HG03460 (cell line): ENCODE measurements at regions not wholly inside any gene's neighbourhood (a gene's known extent, or its start where the extent isn't known, plus 50 kb on each side); places are given as distances from the start of the nearest gene placed in this dataset.
"Not testable (repeated sequence)": the region's sequence is repeated elsewhere in the genome, so short reads cannot be mapped to it uniquely, and the experiment has no call there.

Source experiments
- ATAC-seq: cut with Tn5 transposase; IDR thresholded peaks from one replicate; pipeline ENCODE4 v1.9.1; 2021; ENCODE audit not compliant: unreplicated experiment

GRCh38 chr17:27049104-27049784, 244.7 kb upstream of the WSB1 start:
- ATAC-seq: no peak

DNA sequence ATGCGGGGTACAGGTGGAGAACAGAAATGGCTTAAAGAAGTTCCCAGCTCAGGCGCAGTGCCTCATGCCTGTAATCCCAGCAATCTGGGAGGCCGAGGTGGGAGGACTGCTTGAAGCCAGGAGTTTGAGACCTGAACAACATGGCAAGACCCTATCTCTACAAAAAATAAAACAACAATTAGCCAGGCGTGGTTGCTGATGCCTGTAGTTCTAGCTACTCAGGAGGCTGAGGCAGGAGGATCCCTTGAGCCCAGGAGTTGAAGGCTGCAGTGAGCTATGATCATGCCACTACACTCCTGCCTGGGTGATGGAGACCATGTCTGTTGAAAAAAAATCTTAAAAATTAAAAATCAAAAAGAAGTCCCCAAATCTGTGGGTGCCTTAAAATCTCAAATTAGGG, 228.3 kb upstream of the WSB1 start:
- no peak for ATAC-seq

GRCh38 chr17:27066315-27066714, 227.6 kb upstream of the WSB1 start:
- no peak for ATAC-seq

DNA sequence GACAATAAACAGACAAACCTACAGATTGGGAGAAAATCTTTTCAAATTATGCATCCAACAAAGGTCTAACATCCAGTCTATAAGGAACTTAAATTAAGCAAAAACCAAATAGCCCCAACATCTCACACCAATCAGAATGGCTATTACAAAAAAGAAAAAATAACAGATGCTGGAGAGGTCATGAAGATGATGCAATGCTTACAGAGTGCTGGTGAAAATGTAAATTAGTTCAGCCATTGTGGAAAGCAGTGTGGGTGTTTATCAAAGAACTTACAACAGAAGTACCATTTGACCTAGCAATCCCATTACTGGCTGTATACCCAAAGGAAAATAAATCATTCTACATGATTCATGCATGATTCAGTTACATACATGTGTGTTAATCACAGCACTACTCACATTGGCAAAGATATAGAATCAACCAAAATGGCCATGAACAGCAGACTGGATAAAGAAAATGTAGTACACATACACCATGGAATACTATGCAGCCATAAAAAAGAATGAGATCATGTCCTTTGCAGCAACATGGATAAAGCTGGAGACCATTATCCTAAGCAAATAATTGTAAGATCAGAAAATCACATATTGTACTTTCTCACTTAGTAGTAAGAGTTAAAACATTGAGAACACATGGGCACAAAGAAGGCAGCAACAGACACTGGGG, 223.9 kb upstream of the WSB1 start:
- no peak for ATAC-seq

DNA sequence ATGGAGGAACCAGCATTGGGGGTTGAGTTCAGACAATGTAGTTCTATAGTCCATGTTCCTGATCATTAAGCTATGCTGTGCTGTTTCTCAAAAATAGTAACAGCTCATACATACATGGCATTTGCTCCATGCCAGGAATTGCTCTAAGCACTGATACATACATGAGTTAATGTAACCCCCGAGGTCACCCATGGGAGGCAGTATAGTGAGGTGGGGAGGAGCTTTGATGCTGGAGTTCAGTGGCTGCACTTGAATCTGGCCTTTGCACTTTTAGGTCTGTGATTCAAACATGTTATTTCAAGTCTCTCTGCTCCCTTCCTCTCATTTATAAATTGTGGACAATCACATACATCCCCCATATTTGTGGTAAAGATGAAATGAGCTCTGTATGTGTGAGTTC, 223.1 kb upstream of the WSB1 start:
- no peak for ATAC-seq

DNA sequence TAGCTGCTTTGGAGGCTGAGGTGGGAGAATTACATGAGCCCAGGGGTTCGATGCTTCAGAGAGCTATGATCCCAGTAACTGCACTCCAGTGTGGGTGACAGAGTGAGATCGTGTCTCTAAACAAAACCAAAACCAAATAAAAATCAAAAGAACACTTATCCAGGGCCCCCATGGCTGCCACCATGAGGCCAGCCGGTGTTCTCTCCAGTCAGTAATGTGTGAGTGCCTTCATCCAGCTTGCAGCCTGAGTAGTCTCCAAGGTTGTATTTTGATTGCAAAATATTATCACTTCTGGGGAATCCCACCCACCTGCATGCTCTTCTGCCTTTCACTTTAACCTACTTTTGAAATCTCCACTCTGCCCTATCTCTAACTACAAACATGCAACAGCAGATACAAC, 221.0 kb upstream of the WSB1 start:
- no peak for ATAC-seq

GRCh38 chr17:27076814-27077213, 217.1 kb upstream of the WSB1 start:
- ATAC-seq: no peak

DNA sequence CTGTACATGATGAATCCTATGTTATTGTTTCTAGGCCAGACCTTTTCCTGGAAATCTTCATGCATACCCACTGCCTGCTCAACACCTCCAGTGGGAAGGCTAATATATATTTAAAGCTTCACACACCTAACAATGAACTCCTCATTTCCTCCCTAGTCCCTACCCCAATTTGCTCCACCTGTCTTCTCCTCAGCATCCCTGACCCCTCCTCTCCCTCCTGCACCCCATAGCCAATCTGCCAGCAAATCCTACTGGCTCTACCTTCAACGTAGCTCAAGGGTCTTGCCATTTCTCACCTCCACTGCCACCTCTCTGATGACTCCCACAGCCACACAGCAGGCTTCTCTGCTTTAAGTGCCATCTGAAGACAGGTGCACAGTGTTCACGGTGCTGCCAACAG, 215.6 kb upstream of the WSB1 start:
- ATAC-seq: no peak

GRCh38 chr17:27079660-27080059, 214.3 kb upstream of the WSB1 start:
- ATAC-seq: no peak

DNA sequence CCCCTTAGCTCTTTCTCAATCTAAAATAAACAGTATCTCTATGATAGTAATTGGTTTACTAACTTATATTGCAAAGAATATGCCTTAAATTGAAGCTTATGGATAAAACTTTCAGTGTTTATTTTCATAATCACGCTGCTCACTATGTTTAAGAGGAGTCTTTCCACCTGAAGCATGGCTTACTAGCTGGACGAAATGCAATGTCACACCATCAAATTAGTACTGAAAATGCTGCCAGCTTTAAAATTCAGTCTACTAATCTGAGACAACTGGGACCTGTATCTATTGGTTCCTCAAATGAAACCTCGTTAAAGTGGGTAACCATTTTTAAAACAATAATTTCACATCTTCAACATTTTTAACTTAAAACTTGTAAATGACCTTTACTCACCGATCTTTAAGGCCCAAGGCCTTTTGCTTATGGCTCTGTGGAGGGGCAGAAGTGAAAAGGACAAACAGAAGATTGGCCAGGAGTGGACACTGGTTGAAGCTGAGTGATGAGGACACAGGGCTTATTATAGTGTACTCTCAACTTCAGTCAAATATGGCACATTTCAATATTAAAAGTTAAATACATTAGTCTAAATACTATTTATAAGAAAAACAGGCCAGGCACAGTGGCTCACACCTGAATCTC, 212.8 kb upstream of the WSB1 start:
- no peak for ATAC-seq

- ATAC-seq: no peak
These were observed 211.7 kb upstream of the WSB1 start for GRCh38 chr17:27082023-27082774.

- no peak for ATAC-seq
These were observed 211.1 kb upstream of the WSB1 start for GRCh38 chr17:27082775-27083154.

GRCh38 chr17:27083408-27084185, 210.3 kb upstream of the WSB1 start:
- ATAC-seq: no peak

- no peak for ATAC-seq
These were observed 208.4 kb upstream of the WSB1 start for GRCh38 chr17:27085517-27085916.

DNA sequence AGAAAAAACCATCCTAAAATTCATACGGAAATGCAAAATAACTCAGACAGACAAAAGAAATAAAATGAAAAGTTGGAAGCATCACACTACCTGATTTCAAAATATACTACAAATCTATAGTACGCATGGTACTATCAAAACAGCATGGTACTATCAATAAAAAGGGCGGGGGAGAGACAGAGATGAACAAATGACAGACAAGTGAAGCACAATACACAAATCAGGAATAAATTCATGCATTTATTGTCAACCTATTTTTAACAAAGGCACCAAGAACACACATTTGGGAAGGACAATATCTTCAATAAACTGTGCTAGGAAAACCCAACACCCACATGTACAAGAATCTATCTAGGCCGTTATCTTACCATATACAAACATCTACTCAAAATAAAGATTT, 207.4 kb upstream of the WSB1 start:
- no peak for ATAC-seq

DNA sequence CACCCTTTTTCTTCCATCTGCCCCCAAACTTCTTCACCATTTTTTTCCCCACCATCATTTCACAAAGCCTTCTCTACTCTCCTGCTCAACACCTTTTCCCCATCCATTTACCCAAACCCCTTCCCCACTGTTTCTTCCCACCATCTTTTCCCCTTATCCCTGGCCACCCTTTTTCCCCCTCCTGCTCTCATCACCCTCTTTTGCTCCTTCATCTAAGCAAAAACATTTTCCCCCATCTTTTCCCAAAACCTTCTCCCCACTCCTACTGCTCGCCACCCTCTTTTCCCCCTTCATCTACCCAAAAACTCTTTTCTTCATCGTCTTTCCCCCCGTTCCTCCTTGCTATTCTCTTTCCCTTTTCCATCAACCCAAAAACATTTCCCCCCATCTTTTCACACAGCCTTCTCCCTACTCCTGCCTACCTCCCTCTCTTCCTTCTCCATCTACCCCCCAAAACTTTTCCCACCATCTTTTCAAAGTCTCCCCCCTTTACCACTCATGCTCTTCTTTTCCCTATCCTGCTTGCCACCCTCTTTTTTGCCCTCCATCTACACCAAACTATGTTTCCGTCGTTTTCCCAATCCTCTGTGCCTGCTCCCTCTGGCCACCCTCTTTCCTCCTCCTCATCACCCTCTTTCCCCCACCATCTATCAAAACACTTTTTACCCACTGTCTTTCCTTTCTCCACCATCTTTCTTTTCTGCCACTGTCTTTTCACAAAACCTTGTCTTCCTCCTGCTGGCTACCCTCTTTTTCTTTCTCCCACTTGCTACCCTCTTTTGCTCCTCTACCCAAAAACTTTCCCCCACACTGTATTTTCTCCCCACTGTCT, 205.8 kb upstream of the WSB1 start:
- ATAC-seq: no peak

DNA sequence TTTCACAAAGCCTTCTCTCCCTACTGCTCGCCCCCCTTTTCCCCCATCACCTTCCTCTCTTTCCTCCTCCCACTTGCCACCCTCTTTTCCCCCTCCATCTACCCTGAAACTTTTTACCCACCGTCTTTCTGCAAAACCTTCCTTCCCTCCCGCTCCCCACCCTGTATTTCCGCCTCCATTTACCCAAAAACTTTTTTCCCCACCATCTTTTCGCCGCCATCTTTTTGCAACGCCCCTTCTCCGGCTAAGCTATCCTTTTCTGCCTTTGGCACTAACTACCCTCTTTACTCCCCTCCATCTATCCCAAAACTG, 205.2 kb upstream of the WSB1 start:
- no peak for ATAC-seq

DNA sequence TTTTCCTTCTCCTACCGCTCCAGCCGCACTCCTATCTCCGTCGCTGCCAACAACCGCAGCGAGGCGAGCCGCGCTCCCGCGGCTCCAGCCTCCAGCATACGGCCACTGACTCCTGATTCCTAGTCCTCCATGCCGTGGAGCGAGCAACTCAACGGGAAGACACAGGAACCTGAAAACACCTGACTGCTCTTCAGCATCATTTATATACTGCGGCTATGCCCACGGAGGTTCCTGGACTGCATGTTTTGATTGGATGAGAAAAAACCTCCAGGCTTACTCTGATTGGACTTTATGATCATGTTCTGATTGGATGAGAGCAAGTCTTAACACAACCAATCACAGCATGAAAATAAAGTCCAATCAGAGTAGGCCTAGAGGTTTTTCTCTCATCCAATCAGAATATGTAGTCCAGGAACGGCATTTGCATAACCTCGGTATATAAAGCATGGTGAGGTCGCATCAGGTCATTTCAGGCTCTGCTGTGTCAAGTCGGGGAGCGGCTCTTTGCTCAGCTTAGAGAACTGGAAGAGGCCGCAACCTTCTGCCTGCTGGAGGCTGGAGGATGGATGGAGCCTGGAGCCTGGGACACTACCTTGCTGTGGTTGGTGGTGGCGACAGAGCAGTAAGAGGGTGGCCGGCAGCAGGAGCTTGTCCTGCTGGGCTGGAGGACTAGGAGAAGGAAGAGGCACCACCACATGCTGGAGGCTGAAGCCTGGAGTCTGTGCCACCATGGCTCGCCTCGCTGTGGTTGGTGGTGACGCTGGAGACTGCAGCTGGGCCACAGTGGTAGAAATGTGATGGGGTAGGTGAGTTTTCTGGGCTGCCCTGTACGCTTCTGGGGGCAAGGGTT, 204.6 kb upstream of the WSB1 start:
- ATAC-seq: not testable (repeated sequence)

DNA sequence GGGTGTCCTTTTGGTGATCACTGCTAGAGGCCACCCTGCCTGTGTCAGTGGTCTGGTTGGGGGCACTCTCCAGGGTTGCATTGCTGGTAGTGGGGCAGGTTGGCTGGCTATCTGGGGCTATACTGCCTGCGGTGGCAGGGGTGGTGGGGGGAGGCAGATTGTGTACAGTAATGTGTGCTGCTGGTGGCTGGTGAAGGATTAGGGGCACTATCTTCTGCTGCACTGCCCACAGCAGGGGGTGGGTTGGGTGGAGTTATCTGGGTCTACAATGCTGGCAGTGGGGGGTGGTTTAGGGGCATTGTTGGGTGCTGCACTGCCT, 204.0 kb upstream of the WSB1 start:
- ATAC-seq: no peak
